NT2/D1 (cell line): ENCODE measurements at regions not wholly inside any gene's neighbourhood (a gene's known extent, or its start where the extent isn't known, plus 50 kb on each side); places are given as distances from the start of the nearest gene placed in this dataset.

Experiments
- DNase-seq: peaks from one replicate; pipeline ENCODE4 v3.0.0-alpha.2; 2011; ENCODE audit warnings: low read depth, low spot score
- H3K27me3 ChIP-seq: 2 replicates; pipeline ENCODE4 v1.6.0; 2011; ENCODE audit warnings: mild to moderate bottlenecking; ENCODE audit not compliant: insufficient read length, insufficient read depth
- H3K36me3 ChIP-seq: 2 replicates; pipeline ENCODE4 v1.6.1; 2011; ENCODE audit warnings: mild to moderate bottlenecking, low read length, mixed read lengths; ENCODE audit not compliant: insufficient read depth, insufficient read length
- H3K4me1 ChIP-seq: 2 replicates; pipeline ENCODE4 v1.5.1; 2011; ENCODE audit not compliant: insufficient read depth, insufficient read length
- H3K4me3 ChIP-seq: 2 replicates; pipeline ENCODE4 v1.5.1; 2011; ENCODE audit warnings: low read depth; ENCODE audit not compliant: insufficient read length
- H3K9ac ChIP-seq: 2 replicates; pipeline ENCODE4 v1.6.0; 2011; ENCODE audit warnings: low read depth; ENCODE audit not compliant: insufficient read length
- H3K9me3 ChIP-seq: 2 replicates; pipeline ENCODE4 v1.5.1; 2011; ENCODE audit warnings: mild to moderate bottlenecking, low read length; ENCODE audit not compliant: insufficient read depth
- SUZ12 ChIP-seq: IDR thresholded peaks from 2 replicates; pipeline ENCODE4 v1.6.1; 2011; ENCODE audit not compliant: insufficient read length, insufficient read depth; ENCODE audit errors: extremely low read depth
- YY1 ChIP-seq: IDR thresholded peaks from 2 replicates; pipeline ENCODE4 v1.6.1; 2011; ENCODE audit not compliant: insufficient read length, insufficient read depth
- ZNF274 ChIP-seq: IDR thresholded peaks from 2 replicates; pipeline ENCODE4 v1.6.1; 2011; ENCODE audit warnings: mild to moderate bottlenecking, low read depth, low read length

GRCh38 chr6:77021778-77022177, 441.5 kb downstream of the HTR1B start:
- no peaks in the 10 kb centered on the region for H3K27me3 ChIP-seq
- no peak overlapping the region for H3K9ac ChIP-seq
- no peak overlapping the region for H3K4me3 ChIP-seq
- H3K4me1 ChIP-seq, result no peaks in the 10 kb centered on the region
- no peak for TF ChIP-seq SUZ12
- TF ChIP-seq ZNF274, result no peak
- DNase-seq, result no peak
- H3K9me3 ChIP-seq, result no peaks in the 10 kb centered on the region
- H3K36me3 ChIP-seq, result no peaks in the 10 kb centered on the region

DNA sequence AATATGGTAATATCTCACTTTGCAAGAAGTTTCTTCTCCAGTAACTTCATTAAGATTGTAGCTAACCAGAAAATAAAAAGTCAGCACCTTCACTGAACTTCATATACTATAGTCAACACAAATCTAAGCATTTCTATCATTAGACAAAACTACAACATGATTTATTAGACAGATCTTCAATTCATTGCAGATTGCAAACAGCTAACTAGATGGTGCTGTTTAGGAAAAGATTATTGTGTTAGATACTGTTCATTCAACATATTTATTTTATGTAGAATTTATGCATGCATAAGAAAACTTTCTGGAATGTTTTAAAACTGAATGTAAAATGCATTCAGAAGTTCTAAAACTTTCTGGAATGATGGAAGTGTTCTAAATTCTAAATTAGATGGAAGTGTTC, 442.1 kb downstream of the HTR1B start:
- TF ChIP-seq ZNF274 (no peak), YY1 (no peak), SUZ12 (no peak)

GRCh38 chr6:77019081-77019480, 444.2 kb downstream of the HTR1B start:
- DNase-seq, result no peak
- Histone ChIP-seq H3K9me3 (no peaks in the 10 kb centered on the region), H3K4me3 (no peak overlapping the region), H3K4me1 (no peaks in the 10 kb centered on the region), H3K27me3 (no peaks in the 10 kb centered on the region), H3K36me3 (no peaks in the 10 kb centered on the region), H3K9ac (no peak overlapping the region)
- TF ChIP-seq SUZ12 (no peak), YY1 (no peak), ZNF274 (no peak)

More for the DNA sequence above, 442.1 kb downstream of the HTR1B start:
- H3K4me1 ChIP-seq, result no peaks in the 10 kb centered on the region
- no peaks in the 10 kb centered on the region for H3K27me3 ChIP-seq
- H3K36me3 ChIP-seq, result no peaks in the 10 kb centered on the region
- no peak overlapping the region for H3K9ac ChIP-seq
- H3K4me3 ChIP-seq, result no peak overlapping the region
- DNase-seq, result no peak
- H3K9me3 ChIP-seq, result no peaks in the 10 kb centered on the region

GRCh38 chr6:77017537-77017936, 445.8 kb downstream of the HTR1B start:
- no peak overlapping the region for H3K9ac ChIP-seq
- no peaks in the 10 kb centered on the region for H3K27me3 ChIP-seq
- H3K4me3 ChIP-seq, result no peak overlapping the region
- TF ChIP-seq YY1 (no peak), SUZ12 (no peak), ZNF274 (no peak)
- no peak for DNase-seq
- H3K9me3 ChIP-seq, result no peaks in the 10 kb centered on the region
- no peaks in the 10 kb centered on the region for H3K4me1 ChIP-seq
- H3K36me3 ChIP-seq, result no peaks in the 10 kb centered on the region

- Histone ChIP-seq H3K9ac (no peak overlapping the region), H3K27me3 (no peaks in the 10 kb centered on the region), H3K4me3 (no peak overlapping the region), H3K9me3 (0 out of 2 replicates have a peak, but pooled peaks cover 8% of the 10 kb centered on the region), H3K36me3 (no peaks in the 10 kb centered on the region), H3K4me1 (no peaks in the 10 kb centered on the region)
- DNase-seq, result no peak
- TF ChIP-seq YY1 (no peak), ZNF274 (no peak), SUZ12 (no peak)
These were observed 447.9 kb downstream of the HTR1B start for GRCh38 chr6:77015350-77015749.

DNA sequence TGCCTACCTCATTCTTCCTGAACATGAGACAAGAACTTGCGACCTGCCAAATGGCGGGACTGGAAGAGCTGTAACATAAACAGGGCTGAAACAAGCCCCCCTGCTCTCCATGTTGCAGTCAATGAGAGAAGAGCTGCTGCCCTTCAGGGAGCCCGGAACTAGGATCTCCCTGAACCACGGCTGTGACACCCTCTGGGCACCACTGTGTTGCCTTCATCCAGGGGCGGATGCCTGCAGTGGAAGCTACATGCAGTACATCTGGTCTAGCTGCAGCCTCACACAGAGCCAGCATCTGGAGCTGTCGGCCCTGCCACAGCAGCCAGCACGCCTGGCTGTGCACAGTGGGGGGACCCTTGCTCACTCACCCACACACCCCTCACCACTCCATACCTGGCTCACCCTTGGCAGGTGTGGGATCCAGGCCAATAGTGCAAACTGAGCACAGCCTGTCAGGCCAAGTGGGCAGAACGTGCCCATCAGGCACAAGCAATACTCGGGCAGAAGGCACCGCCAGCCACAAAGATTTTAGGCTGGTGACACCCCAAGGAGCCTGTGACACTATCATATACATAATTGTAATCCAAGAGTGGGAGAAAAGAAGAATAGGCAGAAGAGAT, 451.3 kb downstream of the HTR1B start:
- TF ChIP-seq YY1 (no peak), ZNF274 (no peak), SUZ12 (no peak)
- H3K36me3 ChIP-seq, result no peaks in the 10 kb centered on the region
- H3K4me1 ChIP-seq, result no peaks in the 10 kb centered on the region
- DNase-seq, result no peak
- no peak overlapping the region for H3K4me3 ChIP-seq
- 0 out of 2 replicates have a peak, but pooled peaks cover 8% of the 10 kb centered on the region for H3K9me3 ChIP-seq
- no peaks in the 10 kb centered on the region for H3K27me3 ChIP-seq
- no peak overlapping the region for H3K9ac ChIP-seq

- TF ChIP-seq ZNF274, result no peak
- Histone ChIP-seq H3K9me3 (0 out of 2 replicates have a peak, but pooled peaks cover 8% of the 10 kb centered on the region), H3K4me3 (no peak overlapping the region), H3K9ac (no peak overlapping the region), H3K36me3 (no peaks in the 10 kb centered on the region), H3K27me3 (no peaks in the 10 kb centered on the region), H3K4me1 (no peaks in the 10 kb centered on the region)
- DNase-seq, result no peak
These were observed 452.3 kb downstream of the HTR1B start for GRCh38 chr6:77010931-77011542.

DNA sequence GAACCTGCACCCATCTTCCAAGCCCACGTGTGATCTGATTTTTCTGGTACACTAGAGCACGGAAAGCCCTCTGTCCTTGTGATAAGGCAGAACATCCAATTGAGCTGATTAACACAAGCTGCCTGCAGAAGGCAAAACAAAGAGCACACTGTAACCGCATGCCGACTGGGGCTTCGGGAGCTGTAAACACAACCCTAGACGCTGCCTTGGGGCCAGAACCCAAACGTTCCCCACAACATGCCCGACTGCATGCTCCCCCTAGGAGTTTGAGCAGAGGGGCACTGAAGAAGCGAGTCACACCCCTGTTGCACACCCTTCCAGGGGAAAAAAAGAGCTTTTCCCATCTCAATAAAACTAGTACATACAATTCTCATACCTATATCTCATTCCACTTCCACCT, 470.7 kb downstream of the HTR1B start:
- no peak overlapping the region for H3K9ac ChIP-seq
- TF ChIP-seq YY1, result no peak
- no peak for TF ChIP-seq ZNF274
- no peak for TF ChIP-seq SUZ12
- no peaks in the 10 kb centered on the region for H3K27me3 ChIP-seq
- no peak overlapping the region for H3K4me3 ChIP-seq
- no peaks in the 10 kb centered on the region for H3K4me1 ChIP-seq
- no peak for DNase-seq
- no peaks in the 10 kb centered on the region for H3K36me3 ChIP-seq
- no peaks in the 10 kb centered on the region for H3K9me3 ChIP-seq
